GM18502 (cell line): ENCODE measurements at regions not wholly inside any gene's neighbourhood (a gene's known extent, or its start where the extent isn't known, plus 50 kb on each side); places are given as distances from the start of the nearest gene placed in this dataset.

Experiments used
- ATAC-seq: cut with Tn5 transposase; IDR thresholded peaks from one replicate; pipeline ENCODE4 v1.9.1; 2021; ENCODE audit warnings: mild to moderate bottlenecking; ENCODE audit not compliant: unreplicated experiment, poor library complexity

GRCh38 chr10:120641695-120642094, 184.7 kb downstream of the PLPP4 start:
- no peak for ATAC-seq

DNA sequence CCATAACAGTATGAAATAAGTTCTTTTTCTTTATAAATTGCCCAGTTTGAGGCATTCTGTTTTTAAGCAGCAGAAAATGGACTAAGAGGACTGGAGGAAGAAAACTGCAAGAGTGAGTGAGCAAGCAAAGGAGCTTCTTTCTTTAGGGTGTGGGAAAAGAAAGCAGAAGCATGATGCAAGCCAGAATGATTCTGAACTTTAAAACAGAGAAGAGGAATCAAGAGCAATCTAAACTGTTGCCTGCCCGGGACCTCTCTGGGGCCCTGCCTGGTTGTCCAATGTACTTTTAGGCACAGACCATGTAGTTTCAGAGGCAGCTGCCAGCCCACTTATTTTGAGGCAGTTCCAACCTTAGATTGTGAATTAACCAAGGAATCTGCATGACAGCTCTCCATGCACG, 186.3 kb downstream of the PLPP4 start:
- ATAC-seq, result no peak

GRCh38 chr10:120644556-120645410, 187.8 kb downstream of the PLPP4 start:
- no peak for ATAC-seq

GRCh38 chr10:120646159-120646732, 189.2 kb downstream of the PLPP4 start:
- ATAC-seq, result no peak

DNA sequence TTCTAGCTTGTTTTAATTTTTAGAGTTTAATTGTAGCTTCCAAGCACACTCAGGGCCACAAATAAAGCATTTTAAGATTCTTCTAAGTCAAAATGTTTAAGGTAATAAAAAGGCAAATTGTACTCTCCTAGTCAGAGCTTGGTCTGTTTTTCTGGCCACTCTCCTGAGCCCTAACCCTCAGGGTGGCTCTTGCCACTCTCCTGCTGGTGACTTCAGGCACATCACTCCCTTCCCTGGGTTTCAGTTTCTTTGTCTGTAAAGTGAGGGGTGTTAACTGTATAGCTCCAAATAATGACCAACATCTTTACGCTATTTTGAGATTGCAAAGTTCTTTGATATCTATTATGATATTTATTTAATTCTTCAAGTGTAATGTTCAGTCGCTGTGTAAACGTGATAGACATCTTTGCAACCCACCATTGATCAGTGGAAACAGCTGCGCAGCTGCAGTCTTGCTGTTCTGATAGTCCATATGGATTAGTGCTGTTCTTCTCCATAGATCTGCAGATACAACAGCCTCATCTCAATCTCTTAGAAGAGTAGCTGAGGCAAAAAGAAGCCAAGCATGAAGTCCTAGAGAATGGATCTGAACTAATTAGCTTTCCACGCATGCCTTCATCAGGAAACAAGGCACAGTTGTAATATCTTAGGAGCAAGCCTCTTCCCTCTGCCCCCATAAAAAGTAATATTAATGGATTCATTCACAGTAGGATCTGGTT, 189.9 kb downstream of the PLPP4 start:
- ATAC-seq, result no peak

GRCh38 chr10:120650705-120651399, 193.8 kb downstream of the PLPP4 start:
- ATAC-seq, result no peak

- no peak for ATAC-seq
Observed at GRCh38 chr10:120656107-120656506, 195.1 kb upstream of the WDR11 start.

DNA sequence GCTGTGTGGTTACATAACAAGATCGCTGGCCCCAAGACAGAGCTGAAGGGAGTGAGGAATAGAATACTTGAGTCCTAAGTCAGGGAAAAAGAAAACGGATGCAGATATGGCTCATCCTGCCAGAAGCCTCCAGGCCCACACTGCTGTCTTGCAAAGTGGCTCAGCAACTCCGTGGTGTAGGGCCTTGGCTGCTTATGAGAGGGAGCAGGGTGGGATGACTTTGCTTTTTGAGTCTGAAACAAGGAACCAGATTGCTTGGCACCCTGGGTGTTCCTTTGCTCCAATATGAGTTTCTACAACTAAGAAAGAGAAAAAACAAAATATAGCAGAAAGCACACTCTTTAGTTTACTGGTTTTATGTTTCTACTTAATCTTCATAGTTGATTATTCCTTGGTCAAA, 193.8 kb upstream of the WDR11 start:
- no peak for ATAC-seq

- no peak for ATAC-seq
Observed at GRCh38 chr10:120658943-120659885, 191.9 kb upstream of the WDR11 start.

DNA sequence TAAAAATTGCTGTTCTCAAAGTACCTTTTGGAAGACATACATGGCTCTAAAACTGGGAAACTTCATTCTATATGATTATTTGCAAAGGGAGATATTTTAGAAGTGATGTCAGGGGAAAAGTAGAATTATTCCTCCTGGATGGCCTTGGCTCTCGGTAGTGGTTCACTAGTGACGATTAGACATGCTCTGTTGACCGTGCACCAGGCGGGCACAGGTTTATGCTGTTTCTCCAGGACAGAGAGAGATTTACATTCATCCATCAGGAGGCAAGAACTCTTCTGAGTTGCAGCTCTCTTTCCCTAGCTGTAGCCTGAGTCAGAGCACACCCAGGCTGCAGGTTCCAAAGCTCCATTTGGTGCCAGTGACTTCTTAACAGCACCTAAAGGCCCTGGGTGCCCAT, 184.9 kb upstream of the WDR11 start:
- ATAC-seq, result no peak

DNA sequence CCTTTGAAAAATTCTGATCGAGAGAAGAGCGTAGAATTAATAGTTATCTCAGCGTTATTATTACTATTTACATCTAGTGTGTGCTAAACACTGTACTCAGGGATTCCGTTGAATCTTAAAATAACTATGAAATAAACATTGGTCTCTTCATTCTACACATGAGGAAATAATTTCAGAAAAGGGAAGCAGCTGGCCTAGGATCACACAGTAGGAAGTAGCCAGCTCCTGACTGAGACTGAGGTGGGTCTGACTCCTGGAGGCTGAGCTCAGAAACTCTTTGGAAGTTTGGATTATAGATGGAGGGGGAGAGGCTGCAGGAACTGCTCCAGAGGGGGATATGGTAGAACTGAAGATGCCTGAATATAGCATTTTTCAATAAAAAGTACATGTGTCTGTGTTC, 183.9 kb upstream of the WDR11 start:
- ATAC-seq, result no peak

GRCh38 chr10:120671491-120671890, 179.7 kb upstream of the WDR11 start:
- no peak for ATAC-seq

DNA sequence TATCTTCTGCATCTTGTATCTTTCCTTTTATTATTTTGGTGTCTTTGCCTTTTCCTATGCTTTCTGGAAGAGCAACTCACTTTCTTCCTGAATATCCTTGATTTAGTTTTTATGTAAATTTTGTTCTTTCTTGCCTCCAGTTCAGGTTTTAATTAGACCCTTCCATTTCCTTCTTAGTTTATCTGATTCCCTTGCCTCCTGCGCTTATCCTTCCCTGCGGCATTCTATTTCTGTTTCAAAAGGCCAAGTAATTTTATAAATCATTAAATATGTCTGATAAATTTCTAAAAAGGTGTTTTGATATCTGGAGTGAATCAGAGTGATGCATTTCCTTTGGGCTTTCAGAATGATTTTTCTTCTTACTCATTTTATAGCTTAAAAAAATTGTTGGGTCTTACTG, 167.7 kb upstream of the WDR11 start:
- ATAC-seq, result no peak

DNA sequence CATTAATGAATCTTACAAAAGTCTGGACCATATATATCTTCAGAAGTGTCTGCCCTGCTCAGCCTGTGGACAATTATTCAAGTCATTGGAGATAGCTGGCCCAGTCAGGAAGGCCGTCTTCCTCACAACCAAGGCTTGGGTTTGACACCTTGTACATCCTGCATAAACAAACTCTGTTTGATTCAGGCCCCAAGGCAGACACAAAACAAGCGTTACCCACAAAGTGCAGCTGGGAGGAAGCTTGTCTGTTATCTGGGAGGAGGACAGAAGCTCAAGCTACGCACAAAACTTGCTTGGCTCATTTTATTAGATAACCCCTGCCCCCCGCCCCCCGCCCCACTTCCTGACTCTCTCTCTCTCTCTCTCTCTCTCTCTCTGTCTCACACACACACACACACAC, 166.9 kb upstream of the WDR11 start:
- ATAC-seq, result no peak

GRCh38 chr10:120685136-120685535, 166.0 kb upstream of the WDR11 start:
- ATAC-seq, result no peak

DNA sequence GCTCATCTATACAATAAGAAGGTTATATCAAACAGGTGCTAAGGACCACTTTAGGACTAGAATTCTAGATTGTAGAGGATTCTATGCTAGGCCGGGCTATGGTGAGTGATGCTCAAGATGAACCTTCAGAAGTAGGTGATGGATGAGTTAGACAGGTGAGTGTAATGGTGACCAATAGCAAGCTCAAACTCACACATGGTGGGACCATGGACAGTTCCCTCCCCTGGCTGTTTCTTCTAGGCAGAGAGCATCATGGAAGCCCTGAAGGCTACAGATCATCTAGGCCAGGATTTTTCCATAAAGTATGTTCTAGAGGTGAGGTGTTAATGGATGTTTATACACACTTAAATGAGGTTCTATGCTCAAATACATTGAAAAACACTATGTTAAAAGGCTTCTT, 162.2 kb upstream of the WDR11 start:
- no peak for ATAC-seq

DNA sequence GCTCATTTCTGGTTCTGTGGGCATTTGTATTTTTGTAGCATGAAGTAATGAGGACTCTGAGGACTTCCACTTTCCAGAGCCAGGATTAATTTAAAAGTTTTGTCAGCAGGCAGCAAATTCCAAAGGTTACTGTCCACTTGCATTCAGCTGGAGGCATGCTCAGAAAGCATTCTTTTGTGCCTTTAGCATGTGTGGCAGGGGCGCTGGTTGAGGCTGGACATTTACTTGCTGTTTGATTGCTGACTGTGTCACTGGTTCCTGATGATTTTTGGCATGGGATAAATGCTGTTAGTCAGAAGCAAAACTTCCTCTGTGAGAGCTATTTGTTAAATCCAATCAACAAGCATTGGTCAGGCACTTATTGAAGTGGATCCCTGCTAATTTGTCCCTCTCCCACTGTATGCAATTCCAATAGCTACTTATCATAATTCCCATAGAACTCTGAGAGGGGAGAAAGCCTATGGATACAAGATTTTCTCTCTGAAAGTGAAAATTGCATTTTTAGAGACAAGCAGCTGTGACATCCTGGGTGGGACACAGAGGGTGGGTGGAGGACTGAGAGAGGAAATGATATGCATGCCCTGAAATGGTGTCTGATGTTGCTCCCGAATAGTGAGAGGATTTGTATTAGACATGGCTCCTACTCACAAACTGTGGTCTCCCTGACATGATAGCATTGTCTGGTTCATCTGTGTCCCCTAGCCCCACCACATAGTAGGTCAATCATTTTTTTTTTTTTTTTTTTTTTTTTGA, 161.2 kb upstream of the WDR11 start:
- ATAC-seq, result no peak

DNA sequence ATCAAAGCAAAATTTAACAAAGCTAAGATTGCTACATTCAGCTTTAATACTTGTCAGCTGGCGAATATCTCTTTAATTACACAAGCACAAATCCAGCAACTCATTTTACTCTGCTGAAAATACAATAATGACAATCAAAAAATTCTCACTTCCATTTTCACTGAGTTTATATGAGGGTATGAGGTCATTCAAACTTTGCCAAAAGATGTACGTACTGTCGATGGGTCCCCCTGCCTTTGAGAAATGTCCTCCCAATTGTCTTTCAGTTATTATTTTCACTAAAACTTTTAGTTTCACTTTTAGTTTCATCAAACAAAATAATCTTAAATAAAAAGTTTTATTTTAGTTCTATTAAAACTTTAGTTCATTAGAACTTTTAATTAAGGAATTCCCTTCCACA, 159.5 kb upstream of the WDR11 start:
- ATAC-seq, result no peak

GRCh38 chr10:120700426-120700825, 150.7 kb upstream of the WDR11 start:
- no peak for ATAC-seq
